Left lobe of liver (tissue), 2 donors: ENCODE measurements at regions not wholly inside any gene's neighbourhood (a gene's known extent, or its start where the extent isn't known, plus 50 kb on each side); places are given as distances from the start of the nearest gene placed in this dataset.

Experiments used
- ATAC-seq: fragments of 200-7000 bp; cut with Tn5 transposase; one replicate; pipeline ENCODE4 v1.9.1; 2020; ENCODE audit warnings: mild to moderate bottlenecking, moderate library complexity
- DNase-seq: peaks from one replicate; pipeline ENCODE4 v3.0.0-alpha.2; 2020; ENCODE audit warnings: low spot score
- donor health status: DM: no; HTN: no; CAD: no; lungs with moderate emphysema.
- donor health status: DM: no; HTN: yes; CAD: no.

GRCh38 chr16:8204096-8204495, 386.2 kb downstream of the TMEM114 start:
- ATAC-seq = no peak
- DNase-seq = no peak

- no peak for DNase-seq
- ATAC-seq = no peak
Observed at GRCh38 chr16:8203101-8203500, 387.2 kb downstream of the TMEM114 start.

DNA sequence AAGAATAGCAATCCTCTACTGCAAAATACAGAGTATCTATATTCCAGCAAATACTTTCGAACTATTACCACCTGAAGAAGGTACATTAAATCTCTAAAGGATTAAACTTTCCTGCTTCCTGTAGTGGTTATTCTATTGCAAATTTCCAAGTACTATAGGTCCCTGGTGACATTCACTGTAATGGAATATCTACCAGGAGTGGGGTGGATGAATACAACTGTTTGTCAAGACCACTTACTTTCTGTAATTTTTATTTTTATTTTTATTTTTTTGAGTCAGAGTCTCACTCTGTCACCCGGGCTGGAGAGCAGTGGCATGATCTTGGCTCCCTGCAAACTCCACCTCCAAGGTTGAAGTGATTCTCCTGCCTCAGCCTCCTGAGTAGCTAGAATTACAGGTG, 389.5 kb downstream of the TMEM114 start:
- DNase-seq (no peak), ATAC-seq (no peak)

DNA sequence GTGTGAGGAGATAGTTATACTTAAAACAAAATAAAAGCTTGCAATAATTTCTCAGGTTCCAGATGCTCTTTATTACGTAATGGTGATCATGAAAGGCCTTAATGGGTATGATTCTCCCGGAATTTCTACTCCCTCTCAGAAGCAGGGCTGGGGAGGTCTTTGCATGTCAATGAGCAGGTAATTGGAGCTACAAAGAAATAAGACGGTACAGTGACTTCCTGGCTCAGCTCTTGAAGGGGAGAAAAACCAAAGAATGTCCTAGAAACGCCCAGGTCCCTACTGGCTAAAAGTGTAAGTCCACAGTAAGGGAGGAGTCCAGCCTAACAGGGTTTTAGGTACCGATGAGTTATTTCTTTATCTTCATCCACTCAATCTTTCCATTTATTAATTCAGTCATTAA, 390.9 kb downstream of the TMEM114 start:
- no peak for DNase-seq
- ATAC-seq = no peak

DNA sequence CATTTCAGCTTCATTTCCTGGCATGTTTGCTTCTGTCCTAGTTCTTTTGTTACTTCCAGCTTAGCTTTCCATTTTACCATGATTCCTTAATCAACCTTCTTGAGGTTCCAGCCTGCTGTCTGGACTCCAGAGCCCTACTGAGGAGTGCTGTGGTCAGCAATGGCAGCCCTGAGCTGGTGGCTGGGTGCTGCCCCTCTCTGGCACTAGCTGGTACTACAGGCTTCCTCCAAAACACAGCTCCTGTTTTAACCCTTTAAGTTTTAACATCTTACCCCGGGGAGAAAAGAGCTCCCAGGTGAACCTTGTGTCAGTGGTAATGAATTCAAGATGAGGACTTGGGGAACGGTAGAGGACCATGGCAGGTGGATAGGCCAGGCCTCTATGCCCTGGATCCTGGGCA, 395.5 kb downstream of the TMEM114 start:
- no peak for DNase-seq

DNA sequence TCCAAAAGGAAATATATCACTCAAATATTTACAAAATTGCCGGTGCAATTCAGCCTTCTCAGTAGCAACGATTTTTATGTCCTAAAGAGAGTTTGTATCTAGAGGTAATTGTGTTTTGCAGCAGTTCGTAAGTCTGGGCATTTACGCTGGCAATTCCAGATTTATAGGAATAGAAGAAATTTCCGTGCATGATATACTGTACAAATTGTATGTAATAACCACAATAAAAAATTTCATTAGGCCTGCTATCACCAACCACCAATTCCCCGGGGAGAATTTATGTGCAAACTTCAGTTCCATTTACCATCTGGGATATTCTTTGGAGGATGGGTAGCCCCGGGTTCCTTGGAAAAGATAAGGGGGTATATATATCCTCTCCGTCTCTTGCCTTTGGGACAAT, 401.5 kb downstream of the TMEM114 start:
- DNase-seq = no peak

More for the DNA sequence above, 395.5 kb downstream of the TMEM114 start:
- no peak for ATAC-seq

GRCh38 chr16:8187782-8188372, 402.4 kb downstream of the TMEM114 start:
- no peak for DNase-seq
- ATAC-seq = no peak

More for the DNA sequence above, 401.5 kb downstream of the TMEM114 start:
- ATAC-seq = no peak

DNA sequence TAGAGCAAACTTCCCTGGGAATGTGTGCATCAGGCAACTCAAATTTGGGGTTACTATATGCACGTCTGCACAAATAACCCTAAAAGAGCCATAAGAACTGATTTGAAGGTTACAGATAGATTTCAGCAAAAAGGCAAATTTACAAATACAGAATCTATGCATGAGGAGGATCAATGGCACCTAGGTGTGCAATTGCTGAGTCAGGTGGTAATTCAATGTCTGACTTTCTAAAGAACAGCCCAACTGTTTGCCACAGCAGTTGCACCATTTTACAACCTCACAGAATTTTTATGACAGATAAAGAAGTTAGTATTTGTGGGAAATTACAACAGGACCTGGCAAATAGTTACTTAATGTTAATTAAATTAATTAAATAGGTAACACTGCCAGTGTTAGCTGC, 405.5 kb downstream of the TMEM114 start:
- no peak for DNase-seq
- no peak for ATAC-seq

GRCh38 chr16:8183176-8184099, 406.9 kb downstream of the TMEM114 start:
- ATAC-seq = no peak

DNA sequence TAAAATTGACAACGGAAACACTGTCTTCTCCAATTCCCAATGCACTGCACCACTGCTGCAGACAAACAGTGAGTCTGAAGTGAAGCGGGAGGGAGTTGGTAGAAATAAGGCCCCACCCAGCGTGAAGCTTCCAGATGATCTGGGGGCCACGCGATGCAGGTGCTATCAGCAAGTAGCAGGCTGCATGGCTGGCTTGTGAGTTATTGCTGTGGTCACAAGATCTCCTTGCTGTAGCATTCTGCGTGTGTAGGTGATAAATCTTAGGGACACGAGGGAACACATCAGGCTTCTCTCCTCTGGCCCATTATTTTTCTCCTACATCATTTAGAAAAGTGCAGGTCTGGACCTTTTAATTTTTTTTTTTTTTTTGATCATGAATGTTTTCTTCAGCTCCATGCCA, 407.6 kb downstream of the TMEM114 start:
- ATAC-seq (no peak), DNase-seq (no peak)

More at GRCh38 chr16:8183176-8184099, 406.9 kb downstream of the TMEM114 start:
- no peak for DNase-seq

GRCh38 chr16:8179615-8180014, 410.7 kb downstream of the TMEM114 start:
- DNase-seq (no peak), ATAC-seq (no peak)

DNA sequence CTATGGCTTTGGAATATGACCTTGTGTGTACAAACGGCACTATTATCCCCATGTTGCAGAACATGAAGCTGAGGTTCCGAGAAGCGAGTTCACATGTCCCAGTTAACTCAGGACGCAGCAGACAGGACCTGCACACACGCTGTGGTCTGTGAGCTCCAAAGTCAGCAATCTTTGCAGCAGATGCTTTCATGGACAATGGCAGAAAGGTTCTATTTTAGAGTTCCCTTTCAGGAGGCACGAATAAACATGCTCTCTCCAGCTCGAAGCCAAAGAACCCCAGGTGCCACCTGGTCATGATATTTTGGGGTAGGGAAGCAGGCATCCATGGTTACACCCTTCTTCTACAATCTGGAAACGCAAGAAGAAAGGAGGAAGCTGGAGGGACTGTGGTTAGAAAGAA, 412.0 kb downstream of the TMEM114 start:
- no peak for ATAC-seq
- no peak for DNase-seq

GRCh38 chr16:8175411-8175810, 414.9 kb downstream of the TMEM114 start:
- ATAC-seq (no peak), DNase-seq (no peak)

DNA sequence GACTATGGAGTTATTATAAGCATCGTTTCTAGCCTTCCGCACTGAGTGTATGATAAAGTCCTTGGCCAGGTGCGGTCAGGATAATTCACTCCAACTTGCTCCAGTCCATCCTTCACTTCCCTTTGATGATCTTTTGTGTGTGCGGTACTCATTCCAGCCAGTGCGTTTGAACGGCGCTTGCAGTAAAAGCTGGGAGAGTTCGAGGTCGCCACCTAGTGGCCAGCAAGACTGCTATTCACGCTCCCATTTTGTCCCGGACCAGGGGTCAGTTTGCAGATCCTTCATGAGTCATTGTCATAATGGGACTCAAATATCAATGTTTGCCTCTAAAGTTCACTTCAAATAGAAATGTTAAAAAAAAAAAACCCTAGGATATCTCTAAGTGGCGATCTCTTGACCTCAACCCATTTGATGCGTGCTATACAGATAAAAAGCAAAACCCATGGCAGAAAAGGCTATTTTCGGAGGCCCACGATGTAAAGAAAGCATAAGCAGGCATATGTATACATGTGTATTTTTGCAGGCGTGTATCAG, 417.1 kb downstream of the TMEM114 start:
- peak; percentile 75 for DNase-seq

GRCh38 chr16:8172551-8172950, 417.8 kb downstream of the TMEM114 start:
- DNase-seq = no peak
- ATAC-seq = no peak

More for the DNA sequence above, 417.1 kb downstream of the TMEM114 start:
- peak; percentile 99 for ATAC-seq

GRCh38 chr16:8168016-8168415, 422.3 kb downstream of the TMEM114 start:
- no peak for DNase-seq

GRCh38 chr16:8167436-8167835, 422.9 kb downstream of the TMEM114 start:
- no peak for DNase-seq
- ATAC-seq = no peak

More at GRCh38 chr16:8168016-8168415, 422.3 kb downstream of the TMEM114 start:
- no peak for ATAC-seq

DNA sequence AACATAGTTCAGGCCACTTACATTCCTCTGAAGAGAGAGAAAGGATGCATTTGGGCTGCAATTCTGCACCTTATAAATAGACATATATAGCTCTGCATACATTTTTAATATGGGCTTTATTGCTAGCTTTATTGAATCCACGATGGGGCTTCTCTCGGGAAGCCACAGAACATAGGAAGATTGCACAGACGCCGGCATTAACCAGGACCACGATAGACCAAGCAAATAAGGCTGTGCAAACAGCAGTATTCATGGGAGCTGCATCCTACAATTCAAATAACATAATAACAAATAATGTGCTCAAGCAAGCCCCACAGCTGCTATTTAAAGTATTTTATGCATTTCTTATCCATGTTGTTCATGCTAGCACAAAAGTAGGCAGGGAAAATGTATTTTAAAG, 432.3 kb downstream of the TMEM114 start:
- no peak for ATAC-seq
- no peak for DNase-seq

DNA sequence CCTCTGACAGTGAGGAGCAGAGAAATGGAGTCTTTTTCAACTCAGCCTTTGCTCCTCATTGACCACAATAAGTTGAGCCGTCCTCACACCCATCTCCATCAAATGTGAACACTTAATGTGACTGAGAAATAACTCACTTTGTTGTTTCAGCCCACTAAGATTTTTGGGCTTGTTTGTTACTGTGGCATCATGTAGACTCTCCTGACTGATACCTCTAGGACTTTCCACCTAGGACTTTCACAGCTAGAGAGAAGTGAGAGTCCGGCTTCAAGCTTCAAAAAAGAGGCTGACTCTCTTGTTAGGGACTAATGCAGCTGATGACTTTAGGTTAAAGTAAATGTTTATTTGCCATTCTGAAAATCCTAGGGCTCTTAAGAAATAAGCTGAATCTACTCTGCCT, 435.0 kb downstream of the TMEM114 start:
- DNase-seq = no peak

GRCh38 chr16:8146256-8147012, 443.9 kb downstream of the TMEM114 start:
- no peak for DNase-seq
- no peak for ATAC-seq

More for the DNA sequence above, 435.0 kb downstream of the TMEM114 start:
- no peak for ATAC-seq

- DNase-seq = no peak
- no peak for ATAC-seq
Observed at GRCh38 chr16:8138666-8139065, 451.6 kb downstream of the TMEM114 start.
